Smooth muscle cell (in vitro differentiated cells): ENCODE measurements at regions not wholly inside any gene's neighbourhood (a gene's known extent, or its start where the extent isn't known, plus 50 kb on each side); places are given as distances from the start of the nearest gene placed in this dataset.
A peak's percentile ranks its signal among the peaks of the same experiment; 100 is the strongest.
"Not testable (repeated sequence)": the region's sequence is repeated elsewhere in the genome, so short reads cannot be mapped to it uniquely, and the experiment has no call there.

Experiments used
- DNase-seq: peaks from one replicate; lab custom pipeline; 2025; ENCODE audit not compliant: unreplicated experiment; lab: John Stamatoyannopoulos, UW
- H2AFZ ChIP-seq: fragments of 200-600 bp; sonication (generic); 2 replicates; pipeline ENCODE4 v1.6.0; 2016; ENCODE audit warnings: antibody characterized with exemption, low read depth, mild to moderate bottlenecking
- H3F3A ChIP-seq: fragments of 200-600 bp; sonication (generic); 2 replicates; pipeline ENCODE4 v1.6.0; 2017; ENCODE audit warnings: antibody characterized with exemption, low read depth
- H3K27ac ChIP-seq: fragments of 200-600 bp; sonication (generic); 2 replicates; pipeline ENCODE4 v1.5.1; 2016; ENCODE audit warnings: low read depth, mild to moderate bottlenecking
- H3K27me3 ChIP-seq: fragments of 200-600 bp; sonication (generic); 2 replicates; pipeline ENCODE4 v1.6.1; 2016; ENCODE audit warnings: low read depth, mild to moderate bottlenecking
- H3K36me3 ChIP-seq: fragments of 200-600 bp; sonication (generic); 2 replicates; pipeline ENCODE4 v1.5.1; 2016; ENCODE audit warnings: low read depth
- H3K4me1 ChIP-seq: fragments of 200-600 bp; sonication (generic); 2 replicates; pipeline ENCODE4 v1.5.1; 2016; ENCODE audit warnings: low read depth
- H3K4me2 ChIP-seq: fragments of 200-600 bp; sonication (generic); 2 replicates; pipeline ENCODE4 v1.6.0; 2016; ENCODE audit warnings: mild to moderate bottlenecking
- H3K4me3 ChIP-seq: fragments of 200-600 bp; sonication (generic); 2 replicates; pipeline ENCODE4 v1.5.1; 2016; ENCODE audit warnings: mild to moderate bottlenecking
- H3K79me2 ChIP-seq: fragments of 200-600 bp; sonication (generic); 2 replicates; pipeline ENCODE4 v1.6.0; 2016; ENCODE audit warnings: low read depth, mild to moderate bottlenecking
- H3K9ac ChIP-seq: fragments of 200-600 bp; sonication (generic); 2 replicates; pipeline ENCODE4 v1.6.0; 2016; ENCODE audit warnings: low read depth
- H3K9me3 ChIP-seq: fragments of 200-600 bp; sonication (generic); replicated peaks from 2 replicates; pipeline ENCODE4 v1.5.1; 2016; ENCODE audit warnings: low read depth
- H4K20me1 ChIP-seq: fragments of 200-600 bp; sonication (generic); 2 replicates; pipeline ENCODE4 v1.6.0; 2016; ENCODE audit warnings: low read depth
- CTCF ChIP-seq: fragments of 200-600 bp; sonication (generic); IDR thresholded peaks from 2 replicates; pipeline ENCODE4 v1.5.1; 2017; ENCODE audit warnings: borderline replicate concordance, mild to moderate bottlenecking, antibody characterized with exemption; ENCODE audit not compliant: insufficient read depth, poor library complexity, severe bottlenecking
- WGBS: methylation state at CpG from one replicate; pipeline ENCODE4 v1.1.7; 2016; ENCODE audit warnings: low lambda C conversion rate; 5-methylcytosine and 5-hydroxymethylcytosine counted together

DNA sequence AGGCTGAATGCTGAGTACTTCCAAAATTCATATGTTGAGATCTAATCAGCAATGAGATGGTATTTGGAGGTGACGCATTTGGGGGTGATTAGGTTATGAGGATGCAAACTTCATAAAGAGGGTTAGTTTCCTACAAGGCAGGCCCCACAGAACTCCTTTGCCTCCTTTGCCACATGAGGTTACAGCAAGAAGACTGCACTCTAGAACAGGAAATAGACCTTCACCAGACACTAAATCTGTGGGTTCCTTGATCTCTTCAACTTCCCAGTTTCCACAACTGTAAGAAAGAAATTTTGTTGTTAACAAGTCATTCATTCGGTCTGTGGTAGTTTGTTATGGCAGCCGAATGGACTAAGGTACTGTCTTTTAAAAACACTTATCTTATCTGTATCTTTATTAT, 681.9 kb upstream of the HS3ST1 start:
- 94% methylated on average over 3 of the region's 3 CpGs for WGBS
- TF ChIP-seq CTCF = no peak
- Histone ChIP-seq H4K20me1 (no peaks in the 10 kb centered on the region), H3K9ac (no peak overlapping the region), H3K4me1 (no peaks in the 10 kb centered on the region), H2AFZ (no peak overlapping the region), H3K4me3 (no peak overlapping the region), H3K27ac (no peak overlapping the region), H3K9me3 (peaks cover 23% of the 10 kb centered on the region), H3K79me2 (no peaks in the 10 kb centered on the region), H3K27me3 (no peaks in the 10 kb centered on the region), H3F3A (no peaks in the 10 kb centered on the region), H3K4me2 (no peak overlapping the region), H3K36me3 (peaks cover 4% of the 10 kb centered on the region)
- no peak for DNase-seq

DNA sequence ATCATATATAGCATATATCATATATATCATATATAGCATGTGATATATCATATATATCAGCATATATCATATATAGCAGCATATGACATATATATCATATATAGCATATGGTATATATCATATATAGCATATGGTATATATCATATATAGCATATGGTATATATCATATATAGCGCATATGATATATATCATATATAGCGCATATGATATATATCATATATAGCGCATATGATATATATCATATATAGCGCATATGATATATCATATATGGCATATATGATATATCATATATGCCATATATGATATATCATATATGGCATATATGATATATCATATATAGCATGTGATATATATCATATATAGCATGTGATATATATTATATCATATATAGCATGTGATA, 680.4 kb upstream of the HS3ST1 start:
- H3K27ac ChIP-seq, H3K4me1 ChIP-seq, H3K4me3 ChIP-seq, H3K27me3 ChIP-seq, DNase-seq, H3K9ac ChIP-seq, H2AFZ ChIP-seq, H3K36me3 ChIP-seq, H4K20me1 ChIP-seq, H3K4me2 ChIP-seq, H3K79me2 ChIP-seq, H3F3A ChIP-seq: not testable (repeated sequence)
- H3K9me3 ChIP-seq = peaks cover 18% of the 10 kb centered on the region
- 100% methylated on average over 4 of the region's 4 CpGs for WGBS

DNA sequence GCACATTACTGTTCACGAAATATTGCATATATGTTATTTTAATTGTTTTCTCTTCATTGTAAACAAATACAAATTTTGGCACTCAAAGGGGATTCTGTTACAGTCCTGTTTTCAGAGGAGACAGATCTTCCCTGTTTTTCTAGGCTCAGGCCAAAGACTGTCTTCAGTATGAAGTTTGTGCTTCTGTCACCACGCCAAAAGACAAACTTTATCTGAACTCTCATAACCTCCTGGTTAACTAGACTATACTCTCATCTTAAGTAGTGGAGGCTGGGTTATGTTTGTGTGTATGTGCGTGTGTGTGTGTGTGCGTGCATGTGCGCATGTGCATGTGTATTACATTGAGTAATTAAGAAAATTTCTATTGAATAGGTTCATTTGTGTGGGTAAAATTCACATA, 676.8 kb upstream of the HS3ST1 start:
- 88% methylated on average over 5 of the region's 5 CpGs for WGBS
- no peak for DNase-seq
- Histone ChIP-seq H3K36me3 (no peaks in the 10 kb centered on the region), H3K4me1 (no peaks in the 10 kb centered on the region), H3K4me3 (no peak overlapping the region), H2AFZ (no peak overlapping the region), H3K4me2 (no peak overlapping the region), H4K20me1 (no peaks in the 10 kb centered on the region), H3K9me3 (no peaks in the 10 kb centered on the region), H3K9ac (no peak overlapping the region), H3K27me3 (no peaks in the 10 kb centered on the region), H3K27ac (no peak overlapping the region), H3F3A (no peaks in the 10 kb centered on the region), H3K79me2 (no peaks in the 10 kb centered on the region)
- no peak for TF ChIP-seq CTCF

DNA sequence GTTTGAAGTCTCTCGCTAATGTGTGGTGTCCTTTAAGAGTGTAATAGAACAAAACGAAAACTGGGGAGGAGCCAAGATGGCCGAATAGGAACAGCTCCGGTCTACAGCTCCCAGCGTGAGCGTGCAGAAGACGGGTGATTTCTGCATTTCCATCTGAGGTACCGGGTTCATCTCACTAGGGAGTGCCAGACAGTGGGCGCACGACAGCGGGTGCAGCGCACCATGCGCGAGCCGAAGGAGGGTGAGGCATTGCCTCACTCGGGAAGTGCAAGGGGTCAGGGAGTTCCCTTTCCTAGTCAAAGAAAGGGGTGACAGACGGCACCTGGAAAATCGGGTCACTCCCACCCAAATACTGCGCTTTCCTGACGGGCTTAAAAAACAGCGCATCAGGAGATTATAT, 661.2 kb upstream of the HS3ST1 start:
- H3K4me2 ChIP-seq, H3K36me3 ChIP-seq, H2AFZ ChIP-seq, H3K27ac ChIP-seq, H3K79me2 ChIP-seq, H3K4me3 ChIP-seq, H3K4me1 ChIP-seq, H3K9me3 ChIP-seq, DNase-seq, H3K27me3 ChIP-seq, H3K9ac ChIP-seq, H3F3A ChIP-seq, H4K20me1 ChIP-seq: not testable (repeated sequence)
- 97% methylated on average over 21 of the region's 21 CpGs for WGBS

DNA sequence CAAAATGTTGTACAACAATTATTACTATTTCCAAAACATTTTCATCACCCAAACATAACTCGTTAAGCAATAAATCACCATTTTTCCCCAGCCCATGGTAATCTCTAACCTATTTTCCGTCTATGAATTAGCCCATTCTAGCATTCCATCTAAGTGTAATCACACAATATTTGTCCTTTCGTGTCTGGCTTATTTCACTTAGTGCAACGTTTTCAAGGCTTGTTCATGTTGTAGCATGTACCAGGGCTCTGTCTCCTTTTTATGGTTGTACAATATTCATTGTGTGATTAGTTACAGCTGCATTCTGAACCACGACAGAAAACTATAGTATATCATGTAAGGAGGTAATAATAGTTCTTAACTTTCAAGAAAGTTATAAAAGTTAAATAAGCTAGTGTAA, 656.0 kb upstream of the HS3ST1 start:
- Histone ChIP-seq H2AFZ (no peak overlapping the region), H3K36me3 (no peaks in the 10 kb centered on the region), H3K79me2 (no peaks in the 10 kb centered on the region), H3K27ac (peak overlapping the region; percentile 34), H4K20me1 (no peaks in the 10 kb centered on the region), H3K4me2 (no peak overlapping the region), H3K4me3 (no peak overlapping the region), H3K9ac (no peak overlapping the region), H3F3A (no peaks in the 10 kb centered on the region), H3K27me3 (no peaks in the 10 kb centered on the region), H3K4me1 (no peaks in the 10 kb centered on the region), H3K9me3 (no peaks in the 10 kb centered on the region)
- no peak for TF ChIP-seq CTCF
- no peak for DNase-seq
- WGBS = 55% methylated on average over 5 of the region's 5 CpGs
